ENCODE measurements at regions not wholly inside any gene's neighbourhood (a gene's known extent, or its start where the extent isn't known, plus 50 kb on each side); places are given as distances from the start of the nearest gene placed in this dataset.

GRCh38 chr2:41726364-41726763 lies 321.5 kb upstream of the PKDCC start:
- no peaks in the 10 kb centered on the region for H3K4me1 ChIP-seq (ENCODE audit: control insufficient read depth, extremely low read depth, insufficient read depth, low read length)
- H3K79me2 ChIP-seq (ENCODE audit: control insufficient read depth, insufficient read depth, low read length), result no peaks in the 10 kb centered on the region
- H3K4me2 ChIP-seq (ENCODE audit: extremely low read depth, insufficient read depth, low read length), result no peak overlapping the region
- no peak for TF ChIP-seq EZH2 (IDR thresholded peaks at IDR 0.05; ENCODE audit: low read length, missing control alignments)
- TF ChIP-seq, protein P1, sequence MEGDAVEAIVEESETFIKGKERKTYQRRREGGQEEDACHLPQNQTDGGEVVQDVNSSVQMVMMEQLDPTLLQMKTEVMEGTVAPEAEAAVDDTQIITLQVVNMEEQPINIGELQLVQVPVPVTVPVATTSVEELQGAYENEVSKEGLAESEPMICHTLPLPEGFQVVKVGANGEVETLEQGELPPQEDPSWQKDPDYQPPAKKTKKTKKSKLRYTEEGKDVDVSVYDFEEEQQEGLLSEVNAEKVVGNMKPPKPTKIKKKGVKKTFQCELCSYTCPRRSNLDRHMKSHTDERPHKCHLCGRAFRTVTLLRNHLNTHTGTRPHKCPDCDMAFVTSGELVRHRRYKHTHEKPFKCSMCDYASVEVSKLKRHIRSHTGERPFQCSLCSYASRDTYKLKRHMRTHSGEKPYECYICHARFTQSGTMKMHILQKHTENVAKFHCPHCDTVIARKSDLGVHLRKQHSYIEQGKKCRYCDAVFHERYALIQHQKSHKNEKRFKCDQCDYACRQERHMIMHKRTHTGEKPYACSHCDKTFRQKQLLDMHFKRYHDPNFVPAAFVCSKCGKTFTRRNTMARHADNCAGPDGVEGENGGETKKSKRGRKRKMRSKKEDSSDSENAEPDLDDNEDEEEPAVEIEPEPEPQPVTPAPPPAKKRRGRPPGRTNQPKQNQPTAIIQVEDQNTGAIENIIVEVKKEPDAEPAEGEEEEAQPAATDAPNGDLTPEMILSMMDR (conservative IDR thresholded peaks at IDR 0.05 in 1 of 2, IDR thresholded peaks at IDR 0.05 in 1 of 2; ENCODE audit: low read depth in 1 of 2, low read length in 2 of 2), result no peak
- H3K27me3 ChIP-seq (ENCODE audit: control insufficient read depth, insufficient read depth, low read length), result no peaks in the 10 kb centered on the region
- no peaks in the 10 kb centered on the region for H3K9me3 ChIP-seq (ENCODE audit: control insufficient read depth, insufficient read depth, low read depth, low read length)
- H3K4me3 ChIP-seq (replicated peaks in 1 of 4; ENCODE audit: control extremely low read depth in 1 of 4, insufficient read depth in 1 of 4, low read depth in 3 of 4, low read length in 4 of 4), result no peak overlapping the region
- H3K36me3 ChIP-seq (ENCODE audit: control insufficient read depth, insufficient read depth, low read length), result no peaks in the 10 kb centered on the region
- no peak for DNase-seq (ENCODE audit: low read depth in 2 of 2)
- H2AFZ ChIP-seq (ENCODE audit: low read length), result no peak overlapping the region
- H3K27ac ChIP-seq (ENCODE audit: insufficient read depth, low read length), result no peak overlapping the region
- H3K9ac ChIP-seq (ENCODE audit: insufficient read depth, low read length), result no peak overlapping the region
- H4K20me1 ChIP-seq (ENCODE audit: control insufficient read depth, extremely low read depth, insufficient read depth, low read length), result no peaks in the 10 kb centered on the region

DNA sequence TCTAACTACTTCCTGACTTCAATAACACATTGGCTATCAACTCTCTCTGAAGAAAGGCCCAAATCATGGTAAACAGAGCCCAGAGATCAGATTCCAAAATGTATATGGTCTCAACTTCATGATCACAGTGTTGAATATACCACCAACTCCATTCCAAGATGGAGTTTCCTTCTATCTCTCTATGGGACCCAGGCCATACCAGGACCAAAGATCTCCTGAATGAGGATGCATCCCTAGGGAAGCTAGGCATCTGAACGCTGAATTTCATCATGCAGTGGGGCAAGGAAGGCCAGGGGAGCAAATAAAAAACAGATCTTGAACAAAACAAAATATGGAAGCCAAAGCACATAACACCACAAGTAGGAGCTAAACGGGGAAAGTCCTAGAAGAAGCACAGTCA lies 320.7 kb upstream of the PKDCC start:
- H3K79me2 ChIP-seq (ENCODE audit: control insufficient read depth, insufficient read depth, low read length), result no peaks in the 10 kb centered on the region
- H4K20me1 ChIP-seq (ENCODE audit: control insufficient read depth, extremely low read depth, insufficient read depth, low read length), result no peaks in the 10 kb centered on the region
- H3K4me3 ChIP-seq (replicated peaks in 1 of 4; ENCODE audit: control extremely low read depth in 1 of 4, insufficient read depth in 1 of 4, low read depth in 3 of 4, low read length in 4 of 4), result no peak overlapping the region
- no peak overlapping the region for H2AFZ ChIP-seq (ENCODE audit: low read length)
- H3K9me3 ChIP-seq (ENCODE audit: control insufficient read depth, insufficient read depth, low read depth, low read length), result no peaks in the 10 kb centered on the region
- TF ChIP-seq, protein P1 (conservative IDR thresholded peaks at IDR 0.05 in 1 of 2, IDR thresholded peaks at IDR 0.05 in 1 of 2; ENCODE audit: low read depth in 1 of 2, low read length in 2 of 2), result no peak
- no peak for TF ChIP-seq EZH2 (IDR thresholded peaks at IDR 0.05; ENCODE audit: low read length, missing control alignments)
- H3K4me1 ChIP-seq (ENCODE audit: control insufficient read depth, extremely low read depth, insufficient read depth, low read length), result no peaks in the 10 kb centered on the region
- DNase-seq (ENCODE audit: low read depth in 2 of 2), result no peak
- no peak overlapping the region for H3K9ac ChIP-seq (ENCODE audit: insufficient read depth, low read length)
- H3K36me3 ChIP-seq (ENCODE audit: control insufficient read depth, insufficient read depth, low read length), result no peaks in the 10 kb centered on the region
- no peak overlapping the region for H3K27ac ChIP-seq (ENCODE audit: insufficient read depth, low read length)
- no peak overlapping the region for H3K4me2 ChIP-seq (ENCODE audit: extremely low read depth, insufficient read depth, low read length)
- no peaks in the 10 kb centered on the region for H3K27me3 ChIP-seq (ENCODE audit: control insufficient read depth, insufficient read depth, low read length)

GRCh38 chr2:41727711-41728110 lies 320.1 kb upstream of the PKDCC start:
- H3K9me3 ChIP-seq (ENCODE audit: control insufficient read depth, insufficient read depth, low read depth, low read length), result no peaks in the 10 kb centered on the region
- H4K20me1 ChIP-seq (ENCODE audit: control insufficient read depth, extremely low read depth, insufficient read depth, low read length), result no peaks in the 10 kb centered on the region
- no peak overlapping the region for H3K4me3 ChIP-seq (replicated peaks in 1 of 4; ENCODE audit: control extremely low read depth in 1 of 4, insufficient read depth in 1 of 4, low read depth in 3 of 4, low read length in 4 of 4)
- DNase-seq (ENCODE audit: low read depth in 2 of 2), result no peak
- no peak for TF ChIP-seq EZH2 (IDR thresholded peaks at IDR 0.05; ENCODE audit: low read length, missing control alignments)
- TF ChIP-seq, protein P1 (conservative IDR thresholded peaks at IDR 0.05 in 1 of 2, IDR thresholded peaks at IDR 0.05 in 1 of 2; ENCODE audit: low read depth in 1 of 2, low read length in 2 of 2), result no peak
- H3K4me2 ChIP-seq (ENCODE audit: extremely low read depth, insufficient read depth, low read length), result no peak overlapping the region
- no peak overlapping the region for H2AFZ ChIP-seq (ENCODE audit: low read length)
- no peaks in the 10 kb centered on the region for H3K79me2 ChIP-seq (ENCODE audit: control insufficient read depth, insufficient read depth, low read length)
- H3K27me3 ChIP-seq (ENCODE audit: control insufficient read depth, insufficient read depth, low read length), result no peaks in the 10 kb centered on the region
- no peak overlapping the region for H3K9ac ChIP-seq (ENCODE audit: insufficient read depth, low read length)
- no peaks in the 10 kb centered on the region for H3K4me1 ChIP-seq (ENCODE audit: control insufficient read depth, extremely low read depth, insufficient read depth, low read length)
- no peaks in the 10 kb centered on the region for H3K36me3 ChIP-seq (ENCODE audit: control insufficient read depth, insufficient read depth, low read length)
- H3K27ac ChIP-seq (ENCODE audit: insufficient read depth, low read length), result no peak overlapping the region

Data from fibroblast of lung (primary cell).